ENCODE measurements at regions not wholly inside any gene's neighbourhood (a gene's known extent, or its start where the extent isn't known, plus 50 kb on each side); places are given as distances from the start of the nearest gene placed in this dataset.

- no peaks in the 10 kb centered on the region for H3K36me3 ChIP-seq (replicated peaks in 1 of 2)
- H3K27ac ChIP-seq, result no peak overlapping the region
- H3K4me1 ChIP-seq (replicated peaks in 1 of 2), result no peaks in the 10 kb centered on the region
- intact Hi-C loops (cut with DNase I), result no loop called here
- TF ChIP-seq POLR2A (IDR thresholded peaks at IDR 0.05) (no peak), CTCF (IDR thresholded peaks at IDR 0.05) (no peak)
- no peaks in the 10 kb centered on the region for H3K27me3 ChIP-seq
- 83 to 93% (median 91%) methylated on average over 1 of the region's 1 CpG for WGBS, 4 donors
- H3K9me3 ChIP-seq (replicated peaks in 1 of 3), result no peaks in the 10 kb centered on the region
- no peak for DNase-seq
- H3K4me3 ChIP-seq, result no peak overlapping the region
Measured at GRCh38 chr7:145655666-145656065, 460.9 kb upstream of the CNTNAP2 start.

- TF ChIP-seq CTCF (IDR thresholded peaks at IDR 0.05) (no peak), POLR2A (IDR thresholded peaks at IDR 0.05) (no peak)
- 85 to 90% (median 87%) methylated on average over 6 of the region's 6 CpGs for WGBS, 4 donors
- DNase-seq, result no peak
- H3K4me3 ChIP-seq, result no peak overlapping the region
- no peaks in the 10 kb centered on the region for H3K9me3 ChIP-seq (replicated peaks in 1 of 3)
- intact Hi-C loops (cut with DNase I), result no loop called here
- H3K4me1 ChIP-seq (replicated peaks in 1 of 2), result no peaks in the 10 kb centered on the region
- H3K36me3 ChIP-seq (replicated peaks in 1 of 2), result no peaks in the 10 kb centered on the region
- no peak overlapping the region for H3K27ac ChIP-seq
- no peaks in the 10 kb centered on the region for H3K27me3 ChIP-seq
Measured at GRCh38 chr7:145645135-145645515, 471.5 kb upstream of the CNTNAP2 start.

- WGBS, 4 donors, result 81 to 85% (median 83%) methylated on average over 5 to 9 of the region's 9 CpGs
- no peak overlapping the region for H3K4me3 ChIP-seq
- no peaks in the 10 kb centered on the region for H3K9me3 ChIP-seq (replicated peaks in 1 of 3)
- TF ChIP-seq CTCF (IDR thresholded peaks at IDR 0.05) (no peak), POLR2A (IDR thresholded peaks at IDR 0.05) (no peak)
- H3K36me3 ChIP-seq (replicated peaks in 1 of 2), result no peaks in the 10 kb centered on the region
- no peaks in the 10 kb centered on the region for H3K4me1 ChIP-seq (replicated peaks in 1 of 2)
- no peaks in the 10 kb centered on the region for H3K27me3 ChIP-seq
- intact Hi-C loops (cut with DNase I), result no loop called here
- no peak overlapping the region for H3K27ac ChIP-seq
- DNase-seq, result no peak
Measured at GRCh38 chr7:145644426-145645134, 472.0 kb upstream of the CNTNAP2 start.

GRCh38 chr7:145643981-145644380 lies 472.6 kb upstream of the CNTNAP2 start:
- Histone ChIP-seq H3K27me3 (no peaks in the 10 kb centered on the region), H3K4me3 (no peak overlapping the region), H3K9me3 (replicated peaks in 1 of 3) (no peaks in the 10 kb centered on the region), H3K4me1 (replicated peaks in 1 of 2) (no peaks in the 10 kb centered on the region), H3K36me3 (replicated peaks in 1 of 2) (no peaks in the 10 kb centered on the region), H3K27ac (no peak overlapping the region)
- TF ChIP-seq POLR2A (IDR thresholded peaks at IDR 0.05) (no peak), CTCF (IDR thresholded peaks at IDR 0.05) (no peak)
- no peak for DNase-seq
- WGBS, 4 donors, result 73 to 79% (median 76%) methylated on average over 3 of the region's 3 CpGs
- intact Hi-C loops (cut with DNase I), result no loop called here
